Mesenchymal stem cell (in vitro differentiated cells and primary cell): ENCODE measurements at regions not wholly inside any gene's neighbourhood (a gene's known extent, or its start where the extent isn't known, plus 50 kb on each side); places are given as distances from the start of the nearest gene placed in this dataset.

Experiments
- DNase-seq: peaks from one replicate; pipeline ENCODE4 v3.0.0-alpha.2; 2013
- H2AFZ ChIP-seq: one replicate; pipeline ENCODE4 v1.6.1; 2013; ENCODE audit warnings: low read depth, mild to moderate bottlenecking, control low read depth, inconsistent platforms, low read length, moderate library complexity
- H2AK5ac ChIP-seq: 2 replicates; pipeline ENCODE4 v1.6.1; 2013; ENCODE audit warnings: low read length, moderate library complexity, mild to moderate bottlenecking, inconsistent platforms; ENCODE audit not compliant: severe bottlenecking
- H2BK120ac ChIP-seq: one replicate; pipeline ENCODE4 v1.6.1; 2013; ENCODE audit warnings: low read depth, mild to moderate bottlenecking, inconsistent platforms, low read length, moderate library complexity
- H2BK12ac ChIP-seq, 2 experiments: one replicate each; pipeline ENCODE4 v1.6.1; 2013; ENCODE audit warnings: inconsistent platforms in 2 of 2, low read length in 2 of 2, mild to moderate bottlenecking in 2 of 2, moderate library complexity in 2 of 2, control low read depth in 1 of 2
- H2BK15ac ChIP-seq: one replicate; pipeline ENCODE4 v1.6.1; 2013; ENCODE audit warnings: mild to moderate bottlenecking, low read depth, inconsistent platforms; ENCODE audit not compliant: poor library complexity, severe bottlenecking
- H2BK5ac ChIP-seq: 2 replicates; pipeline ENCODE4 v1.6.1; 2013; ENCODE audit warnings: low read depth, mild to moderate bottlenecking, low read length, control low read depth, inconsistent platforms; ENCODE audit not compliant: poor library complexity, severe bottlenecking
- H3K14ac ChIP-seq, 2 experiments: one replicate each; pipeline ENCODE4 v1.6.1; 2013; ENCODE audit warnings: inconsistent platforms in 2 of 2, low read length in 2 of 2, control low read depth in 1 of 2, mild to moderate bottlenecking in 1 of 2, moderate library complexity in 1 of 2
- H3K18ac ChIP-seq, 2 experiments: one replicate each; pipeline ENCODE4 v1.6.1; 2013; ENCODE audit warnings: inconsistent platforms in 2 of 2, low read length in 2 of 2, control low read depth in 1 of 2, low read depth in 1 of 2, mild to moderate bottlenecking in 1 of 2
- H3K23ac ChIP-seq, 2 experiments: one replicate each; pipeline ENCODE4 v1.6.1; 2013; ENCODE audit warnings: inconsistent platforms in 2 of 2, low read length in 2 of 2, mild to moderate bottlenecking in 2 of 2, moderate library complexity in 2 of 2, control low read depth in 1 of 2
- H3K27ac ChIP-seq: 2 replicates; pipeline ENCODE4 v1.5.1; 2013; ENCODE audit warnings: mild to moderate bottlenecking, moderate library complexity, low read length, control low read depth, inconsistent platforms; ENCODE audit not compliant: poor library complexity, severe bottlenecking
- H3K27me3 ChIP-seq, 2 experiments: 2 replicates each; pipeline versions ENCODE4 v1.6.1 to v1.7.0; 2013; ENCODE audit warnings: low read length in 2 of 2, mild to moderate bottlenecking in 2 of 2, moderate library complexity in 2 of 2, control low read depth in 1 of 2, inconsistent platforms in 1 of 2; ENCODE audit not compliant: control insufficient read depth in 1 of 2, insufficient read depth in 1 of 2
- H3K36me3 ChIP-seq, 2 experiments: 2 replicates each; pipeline versions ENCODE4 v1.6.1 to v1.7.0; 2013; ENCODE audit warnings: low read length in 2 of 2, control low read depth in 1 of 2, inconsistent platforms in 1 of 2, low read depth in 1 of 2, mild to moderate bottlenecking in 1 of 2; ENCODE audit not compliant: insufficient read depth in 2 of 2, control insufficient read depth in 1 of 2
- H3K4ac ChIP-seq, 2 experiments: one replicate each; pipeline ENCODE4 v1.6.1; 2013; ENCODE audit warnings: inconsistent platforms in 2 of 2, low read length in 2 of 2, mild to moderate bottlenecking in 2 of 2, moderate library complexity in 2 of 2, control low read depth in 1 of 2, low read depth in 1 of 2
- H3K4me1 ChIP-seq: 2 replicates; pipeline ENCODE4 v1.6.1; 2013; ENCODE audit warnings: low read depth, low read length, control low read depth; ENCODE audit not compliant: control insufficient read depth, insufficient read depth
- H3K4me2 ChIP-seq: 2 replicates; pipeline ENCODE4 v1.6.1; 2013; ENCODE audit warnings: low read length, mild to moderate bottlenecking, inconsistent platforms; ENCODE audit not compliant: poor library complexity, severe bottlenecking
- H3K4me3 ChIP-seq, 2 experiments: 2 replicates each; pipeline versions ENCODE4 v1.5.1 to v1.7.0; 2013; ENCODE audit warnings: low read length in 2 of 2, mild to moderate bottlenecking in 2 of 2, control low read depth in 1 of 2, low read depth in 1 of 2; ENCODE audit not compliant: insufficient read depth in 1 of 2
- H3K79me1 ChIP-seq: replicated peaks from 2 replicates; pipeline ENCODE4 v1.6.1; 2013; ENCODE audit warnings: mild to moderate bottlenecking, control low read depth, low read length, inconsistent platforms; ENCODE audit not compliant: poor library complexity, severe bottlenecking
- H3K9ac ChIP-seq: 2 replicates; pipeline ENCODE4 v1.7.0; 2013; ENCODE audit warnings: mild to moderate bottlenecking, low read length, moderate library complexity
- H3K9me3 ChIP-seq: 2 replicates; pipeline ENCODE4 v1.7.0; 2013; ENCODE audit warnings: mild to moderate bottlenecking, low read length; ENCODE audit not compliant: control insufficient read depth
- H4K8ac ChIP-seq: one replicate; pipeline ENCODE4 v1.6.1; 2013; ENCODE audit warnings: inconsistent platforms, mild to moderate bottlenecking, low read length, moderate library complexity
- H4K91ac ChIP-seq: one replicate; pipeline ENCODE4 v1.6.1; 2013; ENCODE audit warnings: mild to moderate bottlenecking, low read length, inconsistent platforms
- WGBS: methylation state at CpG from one replicate; pipeline ENCODE4 v1.1.7; 2013; ENCODE audit warnings: mixed read lengths; 5-methylcytosine and 5-hydroxymethylcytosine counted together

DNA sequence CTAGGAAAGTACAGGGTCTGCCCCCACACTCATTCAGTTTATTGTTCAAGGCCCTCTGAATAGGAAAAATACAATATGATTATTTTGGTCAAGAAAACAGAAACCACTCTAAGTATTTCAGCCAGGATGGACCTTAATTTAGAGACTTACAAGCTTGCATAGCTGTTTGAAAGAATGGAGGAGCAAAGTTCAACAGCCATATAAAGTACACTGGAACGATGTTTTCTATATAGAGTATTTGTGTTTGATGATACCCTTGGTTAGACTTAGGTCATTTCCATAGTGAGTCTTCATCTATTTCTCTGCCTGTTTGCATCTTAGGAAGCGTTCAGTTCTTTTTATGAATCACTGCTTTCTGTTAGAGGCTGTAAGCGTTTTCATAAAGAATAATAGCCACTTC is 366.2 kb downstream of the NUP35 start:
- no peak overlapping the region for H2BK120ac ChIP-seq

DNA sequence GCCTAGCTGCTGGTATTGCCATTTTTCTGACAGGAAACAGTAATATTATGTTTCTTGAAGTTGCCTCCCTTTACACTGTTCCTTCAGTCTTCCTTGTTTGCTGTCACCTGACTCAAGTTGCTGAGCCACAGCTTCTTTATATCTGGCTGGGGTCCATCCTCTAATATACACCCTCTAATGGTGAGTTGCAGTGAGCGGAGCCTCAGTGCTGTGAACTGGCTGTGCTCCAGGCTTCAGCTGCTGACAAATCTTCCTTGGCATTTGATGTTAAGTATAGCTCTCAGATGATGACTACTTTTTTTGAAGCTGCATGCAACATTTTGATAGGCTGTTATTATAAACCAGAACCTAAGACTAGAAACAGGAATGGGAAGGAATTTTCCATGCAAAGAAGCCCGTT is 366.7 kb downstream of the NUP35 start:
- no peak overlapping the region for H3K23ac ChIP-seq
- H2BK15ac ChIP-seq: no peak overlapping the region
- H3K4me2 ChIP-seq: no peak overlapping the region
- H2BK120ac ChIP-seq: no peak overlapping the region
- no peak overlapping the region for H2BK12ac ChIP-seq
- H4K8ac ChIP-seq: no peak overlapping the region
- H2AK5ac ChIP-seq: no peak overlapping the region
- no peak overlapping the region for H3K18ac ChIP-seq
- no peaks in the 10 kb centered on the region for H3K9me3 ChIP-seq
- H3K9ac ChIP-seq: no peak overlapping the region
- no peak overlapping the region for H3K4me3 ChIP-seq
- H2AFZ ChIP-seq: no peak overlapping the region
- H3K4me1 ChIP-seq: no peaks in the 10 kb centered on the region
- DNase-seq: peak; percentile 42
- no peaks in the 10 kb centered on the region for H3K27me3 ChIP-seq
- H3K27ac ChIP-seq: no peak overlapping the region
- no peak overlapping the region for H4K91ac ChIP-seq
- no peak overlapping the region for H3K4ac ChIP-seq
- 89% methylated on average over 2 of the region's 2 CpGs for WGBS
- H2BK5ac ChIP-seq: no peak overlapping the region
- no peaks in the 10 kb centered on the region for H3K79me1 ChIP-seq
- H3K14ac ChIP-seq: no peak overlapping the region
- no peaks in the 10 kb centered on the region for H3K36me3 ChIP-seq

More for the DNA sequence above, 366.2 kb downstream of the NUP35 start:
- no peak for DNase-seq
- Histone ChIP-seq H2BK12ac (no peak overlapping the region), H3K4me2 (no peak overlapping the region), H2BK5ac (no peak overlapping the region), H3K18ac (no peak overlapping the region), H3K14ac (no peak overlapping the region), H2AK5ac (no peak overlapping the region), H3K23ac (no peak overlapping the region), H3K4me3 (no peak overlapping the region), H3K36me3 (no peaks in the 10 kb centered on the region), H3K4me1 (no peaks in the 10 kb centered on the region), H4K91ac (no peak overlapping the region), H3K27me3 (no peaks in the 10 kb centered on the region), H3K9me3 (no peaks in the 10 kb centered on the region), H3K4ac (no peak overlapping the region), H3K79me1 (no peaks in the 10 kb centered on the region), H2BK15ac (no peak overlapping the region), H4K8ac (no peak overlapping the region), H2AFZ (no peak overlapping the region), H3K27ac (no peak overlapping the region), H3K9ac (no peak overlapping the region)
- 100% methylated on average over 2 of the region's 3 CpGs for WGBS

DNA sequence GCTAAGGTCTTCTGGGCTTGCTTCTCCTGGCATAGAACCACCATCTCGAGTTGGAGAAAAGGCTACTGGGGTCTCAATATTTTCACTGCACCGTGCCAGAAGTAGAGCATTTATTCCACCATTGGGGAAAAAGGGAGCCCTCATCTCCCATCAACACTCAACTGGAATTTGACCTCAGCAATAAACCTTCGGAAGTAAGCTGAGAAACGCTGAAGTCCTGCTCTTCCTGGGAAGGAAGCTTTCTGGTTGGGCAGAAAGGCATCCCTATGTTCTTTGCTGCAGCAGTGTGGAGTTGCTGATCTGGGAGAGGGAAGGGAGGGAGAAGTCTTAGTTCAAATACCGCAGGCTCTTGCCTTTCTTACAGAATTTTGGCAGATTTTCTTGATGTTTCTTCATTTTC is 368.8 kb downstream of the NUP35 start:
- H3K4me1 ChIP-seq: no peaks in the 10 kb centered on the region
- no peak overlapping the region for H3K18ac ChIP-seq
- no peak overlapping the region for H4K8ac ChIP-seq
- no peak overlapping the region for H3K14ac ChIP-seq
- H2BK12ac ChIP-seq: no peak overlapping the region
- no peak overlapping the region for H3K23ac ChIP-seq
- no peak overlapping the region for H2BK15ac ChIP-seq
- H3K27me3 ChIP-seq: no peaks in the 10 kb centered on the region
- no peaks in the 10 kb centered on the region for H3K36me3 ChIP-seq
- no peak overlapping the region for H3K4me2 ChIP-seq
- H2AK5ac ChIP-seq: no peak overlapping the region
- DNase-seq: no peak
- H4K91ac ChIP-seq: no peak overlapping the region
- H3K4ac ChIP-seq: no peak overlapping the region
- no peak overlapping the region for H2BK120ac ChIP-seq
- H3K9ac ChIP-seq: no peak overlapping the region
- no peak overlapping the region for H3K4me3 ChIP-seq
- WGBS: 56% methylated on average over 4 of the region's 5 CpGs
- H2BK5ac ChIP-seq: no peak overlapping the region
- no peaks in the 10 kb centered on the region for H3K79me1 ChIP-seq
- H3K27ac ChIP-seq: no peak overlapping the region
- no peak overlapping the region for H2AFZ ChIP-seq
- no peaks in the 10 kb centered on the region for H3K9me3 ChIP-seq

DNA sequence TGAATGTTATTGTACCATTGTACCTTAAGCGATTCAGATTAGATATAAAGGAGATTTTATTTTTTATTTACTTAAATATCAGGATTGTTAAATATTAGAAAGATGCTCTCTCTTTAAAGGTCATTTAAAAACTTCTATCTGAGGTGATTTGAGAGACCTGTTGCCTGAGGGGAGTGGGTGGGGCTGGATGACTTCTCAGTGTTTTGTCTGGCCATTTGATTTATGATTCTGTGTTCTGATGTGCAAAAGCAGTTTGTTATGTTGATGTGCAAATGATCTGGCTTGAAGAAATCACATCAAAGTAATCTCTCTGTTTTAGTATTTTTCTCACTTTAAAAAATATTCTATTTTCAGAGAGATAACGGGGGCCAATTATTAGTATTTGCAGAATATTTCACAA is 370.8 kb downstream of the NUP35 start:
- Histone ChIP-seq H4K91ac (no peak overlapping the region), H3K4ac (no peak overlapping the region), H3K36me3 (no peaks in the 10 kb centered on the region), H2BK12ac (no peak overlapping the region), H2AFZ (no peak overlapping the region), H3K18ac (no peak overlapping the region), H2BK120ac (no peak overlapping the region), H3K14ac (no peak overlapping the region), H3K9me3 (no peaks in the 10 kb centered on the region), H2BK5ac (no peak overlapping the region), H3K9ac (no peak overlapping the region), H3K4me2 (no peak overlapping the region), H3K4me1 (no peaks in the 10 kb centered on the region), H3K27me3 (no peaks in the 10 kb centered on the region), H2BK15ac (no peak overlapping the region), H3K79me1 (no peaks in the 10 kb centered on the region), H3K4me3 (no peak overlapping the region), H2AK5ac (no peak overlapping the region), H3K27ac (no peak overlapping the region), H4K8ac (no peak overlapping the region), H3K23ac (no peak overlapping the region)
- WGBS: no CpG with 5 or more reads among the region's 2 CpGs
- no peak for DNase-seq
